ENCODE measurements at regions not wholly inside any gene's neighbourhood (a gene's known extent, or its start where the extent isn't known, plus 50 kb on each side); places are given as distances from the start of the nearest gene placed in this dataset.

DNA sequence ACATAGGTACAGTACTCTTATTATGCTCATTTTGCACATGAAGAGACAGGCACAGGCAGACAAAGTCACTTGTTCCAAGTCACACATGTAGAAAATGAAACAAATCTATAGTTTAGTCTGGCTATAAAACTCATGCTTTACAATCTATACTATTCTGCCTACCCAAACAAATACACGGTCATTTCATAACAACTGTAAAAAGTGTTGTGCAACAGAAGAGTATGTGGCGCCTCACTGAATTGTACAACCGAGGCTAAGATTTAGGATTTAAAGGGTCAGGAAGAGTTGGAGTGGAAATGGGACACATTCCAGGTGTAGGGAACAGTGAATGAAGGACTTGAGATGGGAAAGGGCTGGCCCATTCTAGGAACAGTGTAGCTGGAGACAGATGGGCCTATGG is 82.9 kb upstream of the TRIO start:
- Histone ChIP-seq H3K36me3 (ENCODE audit: control insufficient read depth, insufficient read depth, low read length) (no peaks in the 10 kb centered on the region), H3K4me1 (no peaks in the 10 kb centered on the region), H3K27ac (no peak overlapping the region), H3K9me3 (ENCODE audit: control insufficient read depth, low read length) (no peaks in the 10 kb centered on the region), H3K9ac (no peak overlapping the region), H3K27me3 (ENCODE audit: control insufficient read depth, insufficient read depth, low read length) (no peaks in the 10 kb centered on the region), H3K4me3 (ENCODE audit: low read depth, low read length) (no peak overlapping the region), H2AFZ (no peak overlapping the region), H3K79me2 (no peaks in the 10 kb centered on the region), H3K4me2 (ENCODE audit: low read length) (no peak overlapping the region)
- TF ChIP-seq, protein P1, sequence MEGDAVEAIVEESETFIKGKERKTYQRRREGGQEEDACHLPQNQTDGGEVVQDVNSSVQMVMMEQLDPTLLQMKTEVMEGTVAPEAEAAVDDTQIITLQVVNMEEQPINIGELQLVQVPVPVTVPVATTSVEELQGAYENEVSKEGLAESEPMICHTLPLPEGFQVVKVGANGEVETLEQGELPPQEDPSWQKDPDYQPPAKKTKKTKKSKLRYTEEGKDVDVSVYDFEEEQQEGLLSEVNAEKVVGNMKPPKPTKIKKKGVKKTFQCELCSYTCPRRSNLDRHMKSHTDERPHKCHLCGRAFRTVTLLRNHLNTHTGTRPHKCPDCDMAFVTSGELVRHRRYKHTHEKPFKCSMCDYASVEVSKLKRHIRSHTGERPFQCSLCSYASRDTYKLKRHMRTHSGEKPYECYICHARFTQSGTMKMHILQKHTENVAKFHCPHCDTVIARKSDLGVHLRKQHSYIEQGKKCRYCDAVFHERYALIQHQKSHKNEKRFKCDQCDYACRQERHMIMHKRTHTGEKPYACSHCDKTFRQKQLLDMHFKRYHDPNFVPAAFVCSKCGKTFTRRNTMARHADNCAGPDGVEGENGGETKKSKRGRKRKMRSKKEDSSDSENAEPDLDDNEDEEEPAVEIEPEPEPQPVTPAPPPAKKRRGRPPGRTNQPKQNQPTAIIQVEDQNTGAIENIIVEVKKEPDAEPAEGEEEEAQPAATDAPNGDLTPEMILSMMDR (IDR thresholded peaks at IDR 0.05) = no peak

DNA sequence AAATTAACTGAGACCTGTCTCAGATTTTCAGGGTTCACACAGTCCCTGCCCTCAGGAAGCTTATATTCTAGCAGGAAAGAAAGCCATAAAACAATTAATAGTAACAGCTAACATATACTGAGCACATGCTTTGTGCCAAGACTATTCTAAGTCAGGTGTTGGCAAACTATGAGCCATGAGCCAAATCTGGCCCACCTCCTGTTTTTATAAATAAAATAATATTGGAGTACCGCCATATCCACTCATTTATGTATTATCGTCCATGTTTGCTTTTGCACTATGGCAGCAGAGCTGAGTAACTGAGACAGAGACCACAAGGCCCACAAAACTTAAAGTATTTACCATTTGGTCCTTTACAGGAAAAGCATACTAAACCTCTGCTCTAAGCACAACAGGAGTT is 83.3 kb upstream of the TRIO start:
- Histone ChIP-seq H3K4me2 (ENCODE audit: low read length) (no peak overlapping the region), H3K79me2 (no peaks in the 10 kb centered on the region), H3K27me3 (ENCODE audit: control insufficient read depth, insufficient read depth, low read length) (no peaks in the 10 kb centered on the region), H3K9me3 (ENCODE audit: control insufficient read depth, low read length) (no peaks in the 10 kb centered on the region), H3K4me3 (ENCODE audit: low read depth, low read length) (no peak overlapping the region), H3K9ac (no peak overlapping the region), H3K4me1 (no peaks in the 10 kb centered on the region), H2AFZ (no peak overlapping the region), H3K27ac (no peak overlapping the region), H3K36me3 (ENCODE audit: control insufficient read depth, insufficient read depth, low read length) (no peaks in the 10 kb centered on the region)
- TF ChIP-seq, protein P1 (IDR thresholded peaks at IDR 0.05) = no peak

DNA sequence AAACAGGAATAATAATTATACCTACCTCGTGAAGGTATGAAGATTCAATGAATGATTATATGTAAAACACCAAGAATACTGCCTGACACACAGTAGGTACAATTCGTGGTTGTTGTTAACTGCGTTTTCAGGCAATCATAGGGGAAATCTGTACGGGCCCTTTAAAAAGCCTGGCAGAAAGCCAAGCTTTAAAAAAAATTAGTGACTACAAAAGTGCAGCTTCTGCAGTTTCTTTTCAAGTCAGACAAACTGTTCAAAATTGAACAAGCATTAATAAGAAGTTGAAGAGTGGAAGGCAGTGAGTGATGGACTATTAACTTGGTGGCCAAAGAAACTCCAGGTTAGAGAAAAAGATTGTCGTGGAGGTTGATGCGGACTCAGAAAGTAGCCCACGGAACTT is 85.9 kb upstream of the TRIO start:
- TF ChIP-seq, protein P1 (IDR thresholded peaks at IDR 0.05) = no peak
- Histone ChIP-seq H3K9ac (no peak overlapping the region), H3K4me1 (no peaks in the 10 kb centered on the region), H3K36me3 (ENCODE audit: control insufficient read depth, insufficient read depth, low read length) (no peaks in the 10 kb centered on the region), H3K4me3 (ENCODE audit: low read depth, low read length) (no peak overlapping the region), H2AFZ (no peak overlapping the region), H3K27me3 (ENCODE audit: control insufficient read depth, insufficient read depth, low read length) (no peaks in the 10 kb centered on the region), H3K4me2 (ENCODE audit: low read length) (no peak overlapping the region), H3K27ac (no peak overlapping the region), H3K9me3 (ENCODE audit: control insufficient read depth, low read length) (no peaks in the 10 kb centered on the region), H3K79me2 (no peaks in the 10 kb centered on the region)

DNA sequence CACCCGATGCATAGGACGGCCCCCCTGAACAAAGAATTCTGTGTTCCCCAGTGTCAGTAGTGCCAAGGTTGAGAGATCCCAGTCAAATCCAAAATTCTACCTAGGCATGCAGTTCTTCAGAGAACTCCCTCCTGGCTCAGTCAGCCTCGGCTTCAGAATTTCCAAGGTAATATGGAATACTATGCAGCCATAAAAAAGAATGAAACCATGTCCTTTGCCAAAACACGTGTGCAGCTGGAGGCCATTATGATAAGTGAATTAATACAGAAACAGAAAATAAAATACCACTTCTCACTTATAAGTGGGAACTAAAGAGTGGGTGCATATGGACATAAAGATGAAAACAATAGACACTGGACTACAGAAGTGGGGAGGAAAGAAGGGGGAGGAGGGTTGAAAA is 87.1 kb upstream of the TRIO start:
- Histone ChIP-seq H3K27ac (no peak overlapping the region), H3K9me3 (ENCODE audit: control insufficient read depth, low read length) (no peaks in the 10 kb centered on the region), H3K36me3 (ENCODE audit: control insufficient read depth, insufficient read depth, low read length) (no peaks in the 10 kb centered on the region), H3K4me3 (ENCODE audit: low read depth, low read length) (no peak overlapping the region), H3K4me1 (no peaks in the 10 kb centered on the region), H3K4me2 (ENCODE audit: low read length) (no peak overlapping the region), H2AFZ (no peak overlapping the region), H3K79me2 (no peaks in the 10 kb centered on the region), H3K27me3 (ENCODE audit: control insufficient read depth, insufficient read depth, low read length) (no peaks in the 10 kb centered on the region), H3K9ac (no peak overlapping the region)
- TF ChIP-seq, protein P1 (IDR thresholded peaks at IDR 0.05) = no peak
